ENCODE measurements at regions not wholly inside any gene's neighbourhood (a gene's known extent, or its start where the extent isn't known, plus 50 kb on each side); places are given as distances from the start of the nearest gene placed in this dataset.
"Not testable (repeated sequence)": the region's sequence is repeated elsewhere in the genome, so short reads cannot be mapped to it uniquely, and the experiment has no call there.

DNA sequence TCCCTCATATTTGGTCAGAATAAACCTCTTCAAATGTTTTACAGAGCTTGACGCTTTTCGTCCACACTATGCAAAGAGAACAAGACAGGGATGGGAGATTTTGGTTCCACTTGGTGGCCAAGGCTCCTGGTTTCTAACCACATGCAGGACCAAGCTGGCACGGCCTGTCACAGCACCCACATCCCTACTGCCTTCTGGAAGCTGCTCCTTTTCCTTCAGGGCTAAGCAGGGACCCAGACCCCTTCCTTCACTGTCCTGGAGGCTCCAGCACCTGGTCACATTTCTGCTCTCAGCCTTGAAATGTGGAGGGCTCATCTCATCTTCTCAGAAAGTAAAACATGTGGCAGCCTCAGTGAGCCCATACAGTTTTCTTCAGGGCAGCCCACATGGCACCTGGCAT, 50.4 kb upstream of the ARHGEF7 start:
- DNase-seq (ENCODE audit: low spot score) (no peak), FAIRE-seq (no peak)

- FAIRE-seq (no peak), DNase-seq (ENCODE audit: low spot score) (no peak)
These were observed 52.1 kb upstream of the ARHGEF7 start for GRCh38 chr13:111062966-111063365.

DNA sequence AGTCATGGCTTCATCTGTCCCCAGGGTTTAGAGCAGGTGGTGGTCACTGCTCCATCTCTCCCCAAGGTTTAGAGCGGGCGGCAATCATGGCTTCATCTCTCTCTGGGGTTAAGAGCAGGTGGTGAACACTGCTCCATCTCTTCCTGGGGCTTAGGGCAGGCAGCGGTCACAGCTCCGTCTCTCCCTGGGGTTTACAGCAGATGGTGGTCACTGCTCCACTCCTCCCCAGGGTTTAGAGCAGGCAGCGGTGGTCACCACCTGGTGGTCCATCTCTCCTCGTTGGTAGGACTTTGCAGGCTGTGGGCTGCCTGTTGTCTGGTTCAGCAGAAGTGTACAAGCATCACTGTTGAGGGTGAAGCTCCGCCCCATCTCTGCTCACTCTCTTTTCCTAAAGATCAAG, 52.8 kb upstream of the ARHGEF7 start:
- no peak for FAIRE-seq
- DNase-seq (ENCODE audit: low spot score): no peak

GRCh38 chr13:111061358-111062045, 53.6 kb upstream of the ARHGEF7 start:
- DNase-seq (ENCODE audit: low spot score) (no peak), FAIRE-seq (no peak)

DNA sequence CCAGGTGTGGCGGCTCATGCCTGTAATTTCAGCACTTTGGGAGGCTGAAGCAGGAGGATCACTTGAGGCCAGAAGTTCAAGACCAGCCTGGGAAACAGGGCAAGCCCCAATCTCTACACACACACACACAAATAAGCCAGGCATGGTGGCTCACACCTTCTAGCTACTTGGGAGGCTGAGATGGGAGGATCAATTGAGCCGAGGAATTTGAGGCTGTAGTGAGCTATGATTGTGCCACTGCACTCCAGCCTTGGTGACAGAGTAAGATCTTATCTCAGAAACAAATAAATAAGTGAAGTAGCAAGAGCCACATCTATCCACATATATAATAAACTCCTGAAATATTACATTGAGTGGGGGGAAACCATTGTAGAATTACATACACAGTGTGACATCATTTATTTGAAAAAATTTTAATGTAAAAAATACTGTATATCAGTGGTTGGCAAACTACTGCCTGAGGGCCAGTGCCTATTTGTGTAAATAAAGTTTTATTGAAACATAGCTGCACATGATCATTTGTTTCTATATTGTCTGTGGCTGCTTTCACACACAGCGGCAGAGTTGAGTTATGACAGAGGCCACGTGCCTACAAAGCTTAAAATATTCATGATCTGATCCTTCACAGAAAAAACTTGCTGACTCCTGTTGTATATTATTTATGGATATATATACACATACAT, 54.7 kb upstream of the ARHGEF7 start:
- DNase-seq (ENCODE audit: low spot score): no peak
- FAIRE-seq: no peak

- no peak for DNase-seq (ENCODE audit: low spot score)
- no peak for FAIRE-seq
These were observed 56.2 kb upstream of the ARHGEF7 start for GRCh38 chr13:111058796-111059506.

DNA sequence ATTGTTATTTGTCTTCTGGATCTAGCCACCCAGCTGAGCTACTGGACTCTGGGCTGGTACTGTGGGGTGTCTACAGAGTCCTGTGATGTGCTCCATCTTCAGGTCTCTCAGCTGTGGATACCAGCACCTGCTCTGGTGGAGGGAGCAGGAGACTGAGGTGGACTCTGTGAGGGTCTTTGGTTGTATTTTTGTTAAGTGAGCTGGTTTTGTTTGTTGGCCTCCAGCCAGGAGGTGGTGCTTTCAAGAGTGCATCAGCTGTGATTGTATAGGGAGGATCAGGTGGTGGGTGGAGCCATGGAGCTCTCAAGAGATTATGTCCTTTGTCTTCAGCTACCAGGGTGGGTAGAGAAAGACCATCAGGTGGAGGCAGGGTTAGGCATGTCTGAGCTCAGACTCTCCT, 56.8 kb upstream of the ARHGEF7 start:
- FAIRE-seq; DNase-seq (ENCODE audit: low spot score): not testable (repeated sequence)

DNA sequence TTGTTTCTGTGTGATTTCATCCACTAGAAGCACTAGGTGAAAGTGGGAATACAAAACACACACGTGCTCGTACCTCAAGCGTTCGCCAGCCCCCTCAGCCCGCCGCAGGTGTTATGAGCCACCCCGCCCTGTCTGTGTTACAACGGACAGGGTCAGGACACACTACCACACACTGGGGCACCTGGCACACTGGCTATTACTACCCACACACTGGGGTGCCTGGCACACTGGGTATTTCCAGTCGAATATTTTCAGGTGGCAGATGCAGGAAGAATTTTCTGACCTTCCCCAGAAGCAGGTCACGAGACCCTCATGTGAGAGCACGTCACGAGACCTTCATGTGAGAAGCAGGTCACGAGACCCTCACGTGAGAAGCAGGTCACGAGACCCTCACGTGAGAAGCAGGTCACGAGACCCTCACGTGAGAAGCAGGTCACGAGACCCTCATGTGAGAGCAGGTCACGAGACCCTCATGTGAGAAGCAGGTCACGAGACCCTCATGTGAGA, 63.3 kb upstream of the ARHGEF7 start:
- FAIRE-seq; DNase-seq (ENCODE audit: low spot score): not testable (repeated sequence)

DNA sequence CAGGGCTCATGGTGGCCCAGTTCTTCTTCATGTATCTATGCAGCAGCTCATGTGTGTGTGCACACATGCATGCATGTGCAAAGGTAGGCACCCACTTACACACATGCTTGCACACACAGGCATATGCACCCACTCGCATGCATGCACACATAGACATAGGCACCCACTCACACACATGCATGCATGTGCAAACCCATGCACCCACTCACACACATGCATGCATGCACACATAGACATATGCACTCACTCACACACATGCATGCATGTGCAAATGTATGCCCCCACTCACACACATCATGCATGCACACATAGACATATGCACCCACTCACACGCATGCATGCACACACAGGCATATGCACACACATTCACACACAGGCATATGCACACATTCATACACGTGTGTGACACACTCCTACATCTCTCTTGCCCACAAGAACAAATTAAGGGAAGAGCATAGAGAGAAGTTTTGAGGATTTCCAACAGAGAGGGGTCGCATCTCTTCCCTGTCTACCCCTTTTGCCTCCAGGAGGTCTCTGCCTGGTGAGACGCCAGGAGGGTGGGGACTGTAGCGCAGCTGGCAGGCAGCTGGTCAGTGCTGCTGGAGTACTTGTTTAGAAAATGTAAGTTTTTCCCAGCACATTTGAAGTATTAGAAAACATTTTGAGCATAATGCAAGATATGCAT, 63.9 kb upstream of the ARHGEF7 start:
- no peak for DNase-seq (ENCODE audit: low spot score)
- FAIRE-seq: peak; percentile 48

DNA sequence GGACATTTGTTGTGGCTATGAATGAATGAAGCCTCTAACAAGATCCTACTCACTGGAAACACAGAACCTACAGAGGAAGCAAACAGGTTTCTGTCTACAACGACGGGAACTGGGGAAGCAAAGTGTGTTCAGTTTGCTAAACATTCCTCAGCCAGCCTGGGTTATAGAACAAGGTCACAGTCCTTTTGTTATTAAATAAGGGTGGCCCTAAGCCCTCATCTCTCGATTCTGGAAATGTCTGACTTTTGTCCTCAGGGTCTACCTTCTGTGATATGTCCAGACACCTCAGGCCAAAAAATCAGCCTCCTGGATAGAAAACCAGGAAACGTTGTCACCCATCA, 64.6 kb upstream of the ARHGEF7 start:
- no peak for DNase-seq (ENCODE audit: low spot score)
- FAIRE-seq: no peak

- DNase-seq (ENCODE audit: low spot score) (no peak), FAIRE-seq (no peak)
These were observed 65.1 kb upstream of the ARHGEF7 start for GRCh38 chr13:111049791-111050538.

GRCh38 chr13:111048387-111048786, 66.7 kb upstream of the ARHGEF7 start:
- no peak for DNase-seq (ENCODE audit: low spot score)
- FAIRE-seq: no peak

DNA sequence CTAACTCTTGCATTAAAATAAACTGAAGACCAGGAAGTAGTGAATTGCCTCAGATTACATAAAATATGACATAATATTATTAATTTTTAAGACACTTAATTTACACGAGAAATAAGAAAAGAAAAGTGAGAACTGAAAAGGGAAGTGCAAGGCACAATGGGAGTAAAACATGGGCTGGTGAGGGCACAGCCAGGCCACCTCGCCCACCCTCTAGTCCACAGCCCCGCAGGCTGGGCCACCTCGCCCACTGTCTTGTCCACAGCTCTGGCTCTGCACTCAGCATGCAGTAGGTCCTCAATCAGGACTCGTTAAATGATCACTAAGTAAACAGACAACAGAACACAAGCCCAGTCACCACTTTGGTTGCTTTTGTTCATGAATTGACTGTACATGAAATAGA, 67.8 kb upstream of the ARHGEF7 start:
- no peak for DNase-seq (ENCODE audit: low spot score)
- FAIRE-seq: no peak

DNA sequence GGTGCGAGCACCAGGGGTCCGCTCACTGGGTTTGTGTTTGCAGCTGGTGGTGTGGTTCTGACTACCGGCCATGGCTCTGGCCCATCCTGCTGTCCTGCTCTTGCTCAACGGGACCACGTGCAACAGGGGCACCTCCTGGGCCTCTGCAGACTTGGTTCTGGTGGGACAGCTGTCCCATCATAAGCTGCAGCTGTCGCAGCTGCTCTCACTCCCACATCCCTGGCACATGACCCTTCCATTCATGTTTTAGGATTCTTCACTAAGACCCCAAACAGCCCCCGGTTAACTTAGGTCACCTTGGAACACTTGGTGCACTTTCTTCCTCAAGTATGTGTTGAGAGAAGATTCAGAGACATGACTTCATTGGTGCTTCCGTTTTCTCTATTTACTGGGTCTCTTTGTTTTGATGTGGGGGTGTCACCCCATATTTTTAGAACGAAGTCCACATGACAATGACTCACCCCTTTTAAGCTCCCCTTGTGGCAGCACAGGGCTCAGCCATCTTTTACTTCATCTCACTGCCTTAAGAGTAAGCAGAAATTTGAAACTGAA, 68.4 kb upstream of the ARHGEF7 start:
- no peak for DNase-seq (ENCODE audit: low spot score)

GRCh38 chr13:111045170-111045569, 69.9 kb upstream of the ARHGEF7 start:
- no peak for FAIRE-seq
- no peak for DNase-seq (ENCODE audit: low spot score)

More for the DNA sequence above, 68.4 kb upstream of the ARHGEF7 start:
- no peak for FAIRE-seq

GRCh38 chr13:111044087-111044830, 70.9 kb upstream of the ARHGEF7 start:
- no peak for DNase-seq (ENCODE audit: low spot score)
- FAIRE-seq: peak; percentile 97

DNA sequence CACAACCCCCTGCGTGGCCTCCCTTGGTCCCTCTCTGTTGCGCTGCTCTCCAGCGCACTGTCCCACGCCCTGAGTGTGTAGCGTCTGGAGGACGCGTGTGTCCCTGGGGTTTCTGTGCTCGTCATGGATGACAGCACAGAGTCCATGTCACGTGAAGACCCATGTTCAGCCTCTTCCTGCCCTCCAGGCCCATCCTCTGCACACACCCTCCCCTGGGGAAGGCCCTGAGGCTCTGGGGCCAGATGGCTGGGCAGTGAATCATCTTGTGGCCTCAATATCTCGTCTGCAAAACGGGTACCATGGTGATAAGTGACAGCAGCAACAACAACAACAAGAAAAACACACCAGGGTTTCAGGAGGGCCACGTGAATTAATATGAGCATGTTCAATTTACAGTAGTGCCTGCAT, 71.5 kb upstream of the ARHGEF7 start:
- FAIRE-seq (no peak), DNase-seq (ENCODE audit: low spot score) (peak; percentile 75)

- no peak for FAIRE-seq
- DNase-seq (ENCODE audit: low spot score): no peak
These were observed 72.4 kb upstream of the ARHGEF7 start for GRCh38 chr13:111042661-111043226.

- DNase-seq (ENCODE audit: low spot score): no peak
These were observed 74.3 kb upstream of the ARHGEF7 start for GRCh38 chr13:111040830-111041229.

GRCh38 chr13:111039735-111040134, 75.4 kb upstream of the ARHGEF7 start:
- DNase-seq (ENCODE audit: low spot score) (no peak), FAIRE-seq (no peak)

More at GRCh38 chr13:111040830-111041229, 74.3 kb upstream of the ARHGEF7 start:
- FAIRE-seq: no peak

Measured in urothelium cell line (cell line).